Liver (tissue), 3 donors: ENCODE measurements at regions not wholly inside any gene's neighbourhood (a gene's known extent, or its start where the extent isn't known, plus 50 kb on each side); places are given as distances from the start of the nearest gene placed in this dataset.

Experiments
- RAD21 ChIP-seq, 2 donors: IDR thresholded peaks; 2 replicates each; pipeline ENCODE4 v1.6.1; 2016; ENCODE audit warnings: antibody characterized with exemption in 2 of 2, mild to moderate bottlenecking in 2 of 2
- RXRA ChIP-seq, 2 donors: IDR thresholded peaks; 2 replicates each; pipeline ENCODE4 v1.6.1; 2017 to 2018; ENCODE audit warnings: antibody characterized with exemption in 2 of 2, mild to moderate bottlenecking in 1 of 2
- TAF1 ChIP-seq: conservative IDR thresholded peaks from 2 replicates; pipeline ENCODE4 v1.6.1; 2016; ENCODE audit warnings: antibody characterized with exemption, mild to moderate bottlenecking
- YY1 ChIP-seq: IDR thresholded peaks from 2 replicates; pipeline ENCODE4 v1.6.1; 2016; ENCODE audit warnings: antibody characterized with exemption, mild to moderate bottlenecking
- TF ChIP-seq, protein P1 (sequence below): fragments of 150-350 bp; IDR thresholded peaks from 2 replicates; pipeline ENCODE4 v1.5.1; 2017; ENCODE audit warnings: improper control_type of control experiment, low read depth, low read length; ENCODE audit not compliant: missing input control
- TF ChIP-seq, protein P2 (sequence below): IDR thresholded peaks from 2 replicates; pipeline ENCODE4 v1.6.1; 2016; ENCODE audit warnings: antibody characterized with exemption
- donor health status: healthy.
- donor health status: healthy.

DNA sequence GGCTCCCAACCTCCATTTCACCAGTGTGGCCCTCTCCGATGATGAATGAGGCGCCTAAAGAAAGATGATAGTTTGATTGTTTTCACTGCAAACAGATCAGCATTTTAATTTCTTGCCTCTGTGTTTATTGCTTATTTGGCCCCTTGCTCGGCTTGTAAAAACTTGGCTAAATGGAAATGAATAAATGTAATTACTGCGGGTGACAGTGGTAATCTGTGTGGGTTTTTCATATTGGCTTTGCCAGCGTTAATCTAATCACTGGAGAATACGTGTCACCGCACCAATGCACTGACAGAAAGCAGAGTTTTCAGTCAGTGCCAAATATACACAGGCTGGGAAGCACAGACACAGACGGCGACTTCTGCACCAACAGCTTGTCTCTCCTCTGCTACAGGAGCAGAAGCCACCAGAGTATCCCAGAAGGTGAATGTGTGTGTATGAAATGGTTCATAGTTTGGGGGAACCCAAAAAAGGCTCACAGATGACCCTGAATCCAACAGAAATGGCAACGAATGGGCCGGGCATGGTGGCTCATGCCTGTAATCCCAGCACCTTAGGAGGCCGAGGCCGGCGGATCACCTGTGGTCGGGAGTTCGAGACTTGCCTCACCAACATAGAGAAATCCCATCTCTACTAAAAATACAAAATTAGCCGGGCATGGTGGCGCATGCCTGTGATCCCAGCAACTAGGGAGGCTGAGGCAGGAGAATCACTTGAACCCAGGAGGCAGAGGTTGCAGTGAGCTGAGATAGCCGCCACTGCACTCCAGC, 534.0 kb downstream of the PKHD1 start:
- TF ChIP-seq TAF1 = no peak
- TF ChIP-seq, protein P1, sequence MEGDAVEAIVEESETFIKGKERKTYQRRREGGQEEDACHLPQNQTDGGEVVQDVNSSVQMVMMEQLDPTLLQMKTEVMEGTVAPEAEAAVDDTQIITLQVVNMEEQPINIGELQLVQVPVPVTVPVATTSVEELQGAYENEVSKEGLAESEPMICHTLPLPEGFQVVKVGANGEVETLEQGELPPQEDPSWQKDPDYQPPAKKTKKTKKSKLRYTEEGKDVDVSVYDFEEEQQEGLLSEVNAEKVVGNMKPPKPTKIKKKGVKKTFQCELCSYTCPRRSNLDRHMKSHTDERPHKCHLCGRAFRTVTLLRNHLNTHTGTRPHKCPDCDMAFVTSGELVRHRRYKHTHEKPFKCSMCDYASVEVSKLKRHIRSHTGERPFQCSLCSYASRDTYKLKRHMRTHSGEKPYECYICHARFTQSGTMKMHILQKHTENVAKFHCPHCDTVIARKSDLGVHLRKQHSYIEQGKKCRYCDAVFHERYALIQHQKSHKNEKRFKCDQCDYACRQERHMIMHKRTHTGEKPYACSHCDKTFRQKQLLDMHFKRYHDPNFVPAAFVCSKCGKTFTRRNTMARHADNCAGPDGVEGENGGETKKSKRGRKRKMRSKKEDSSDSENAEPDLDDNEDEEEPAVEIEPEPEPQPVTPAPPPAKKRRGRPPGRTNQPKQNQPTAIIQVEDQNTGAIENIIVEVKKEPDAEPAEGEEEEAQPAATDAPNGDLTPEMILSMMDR = no peak
- TF ChIP-seq, protein P2, sequence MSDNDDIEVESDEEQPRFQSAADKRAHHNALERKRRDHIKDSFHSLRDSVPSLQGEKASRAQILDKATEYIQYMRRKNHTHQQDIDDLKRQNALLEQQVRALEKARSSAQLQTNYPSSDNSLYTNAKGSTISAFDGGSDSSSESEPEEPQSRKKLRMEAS = no peak
- no peak for TF ChIP-seq RAD21 (IDR thresholded peaks at IDR 0.05)
- no peak for TF ChIP-seq YY1
- TF ChIP-seq RXRA (IDR thresholded peaks at IDR 0.05) = no peak
